ENCODE measurements at regions not wholly inside any gene's neighbourhood (a gene's known extent, or its start where the extent isn't known, plus 50 kb on each side); places are given as distances from the start of the nearest gene placed in this dataset.

GRCh38 chr2:53150146-53150545, 617.5 kb upstream of the CHAC2 start:
- DNase-seq (ENCODE audit: low read depth): no peak
- Histone ChIP-seq H3K27me3 (ENCODE audit: control insufficient read depth, insufficient read depth, low read length) (no peaks in the 10 kb centered on the region), H3K36me3 (ENCODE audit: control insufficient read depth, insufficient read depth, low read length) (no peaks in the 10 kb centered on the region), H3K4me3 (ENCODE audit: low read depth, low read length) (no peak overlapping the region)
- no peak for TF ChIP-seq CTCF (IDR thresholded peaks at IDR 0.05; ENCODE audit: insufficient read depth, low read length, poor library complexity, severe bottlenecking)

GRCh38 chr2:53148221-53148620, 619.4 kb upstream of the CHAC2 start:
- H3K4me3 ChIP-seq (ENCODE audit: low read depth, low read length): no peak overlapping the region
- no peak for TF ChIP-seq CTCF (IDR thresholded peaks at IDR 0.05; ENCODE audit: insufficient read depth, low read length, poor library complexity, severe bottlenecking)
- no peak for DNase-seq (ENCODE audit: low read depth)
- H3K27me3 ChIP-seq (ENCODE audit: control insufficient read depth, insufficient read depth, low read length): no peaks in the 10 kb centered on the region
- no peaks in the 10 kb centered on the region for H3K36me3 ChIP-seq (ENCODE audit: control insufficient read depth, insufficient read depth, low read length)

GRCh38 chr2:53131416-53131815, 636.2 kb upstream of the CHAC2 start:
- Histone ChIP-seq H3K27me3 (ENCODE audit: control insufficient read depth, insufficient read depth, low read length) (no peaks in the 10 kb centered on the region), H3K36me3 (ENCODE audit: control insufficient read depth, insufficient read depth, low read length) (no peaks in the 10 kb centered on the region), H3K4me3 (ENCODE audit: low read depth, low read length) (no peak overlapping the region)
- no peak for TF ChIP-seq CTCF (IDR thresholded peaks at IDR 0.05; ENCODE audit: insufficient read depth, low read length, poor library complexity, severe bottlenecking)
- DNase-seq (ENCODE audit: low read depth): peak; percentile 47

GRCh38 chr2:53130441-53130943, 637.1 kb upstream of the CHAC2 start:
- DNase-seq (ENCODE audit: low read depth): peak; percentile 29
- TF ChIP-seq CTCF (IDR thresholded peaks at IDR 0.05; ENCODE audit: insufficient read depth, low read length, poor library complexity, severe bottlenecking): no peak
- H3K36me3 ChIP-seq (ENCODE audit: control insufficient read depth, insufficient read depth, low read length): no peaks in the 10 kb centered on the region
- no peaks in the 10 kb centered on the region for H3K27me3 ChIP-seq (ENCODE audit: control insufficient read depth, insufficient read depth, low read length)
- H3K4me3 ChIP-seq (ENCODE audit: low read depth, low read length): no peak overlapping the region

GRCh38 chr2:53129851-53130250, 637.8 kb upstream of the CHAC2 start:
- no peak overlapping the region for H3K4me3 ChIP-seq (ENCODE audit: low read depth, low read length)
- DNase-seq (ENCODE audit: low read depth): peak; percentile 96
- no peak for TF ChIP-seq CTCF (IDR thresholded peaks at IDR 0.05; ENCODE audit: insufficient read depth, low read length, poor library complexity, severe bottlenecking)
- no peaks in the 10 kb centered on the region for H3K36me3 ChIP-seq (ENCODE audit: control insufficient read depth, insufficient read depth, low read length)
- no peaks in the 10 kb centered on the region for H3K27me3 ChIP-seq (ENCODE audit: control insufficient read depth, insufficient read depth, low read length)

GRCh38 chr2:53127061-53127650, 640.4 kb upstream of the CHAC2 start:
- Histone ChIP-seq H3K36me3 (ENCODE audit: control insufficient read depth, insufficient read depth, low read length) (no peaks in the 10 kb centered on the region), H3K27me3 (ENCODE audit: control insufficient read depth, insufficient read depth, low read length) (no peaks in the 10 kb centered on the region), H3K4me3 (ENCODE audit: low read depth, low read length) (no peak overlapping the region)
- no peak for TF ChIP-seq CTCF (IDR thresholded peaks at IDR 0.05; ENCODE audit: insufficient read depth, low read length, poor library complexity, severe bottlenecking)
- DNase-seq (ENCODE audit: low read depth): no peak
